K562 (cell line): ENCODE measurements at regions not wholly inside any gene's neighbourhood (a gene's known extent, or its start where the extent isn't known, plus 50 kb on each side); places are given as distances from the start of the nearest gene placed in this dataset.

Source experiments
- ATAC-seq: fragments of 200-7000 bp; cut with Tn5 transposase; 3 replicates; pipeline ENCODE4 v1.9.1; 2020; ENCODE audit warnings: moderate library complexity
- BruUV-seq: library from RNA; stranded (reverse); fragments of 400-500 nt; replicated peaks from 2 replicates; lab custom pipeline; 2021; lab: Mats Ljungman, UMichigan
- CTCF ChIA-PET: fragments of 300-600 bp; formaldehyde crosslinking; extraction: SDS; loops from one replicate; lab custom pipeline; 2021; ENCODE audit warnings: low intra/inter-chr PET ratio; lab: Yijun Ruan, JAX
- POLR2A ChIA-PET: fragments of 300-600, 350-650 bp; sonication (Branson Sonifier 250); formaldehyde crosslinking; extraction: SDS; loops from one replicate; lab custom pipeline; 2021; ENCODE audit warnings: antibody characterized with exemption, inconsistent platforms; lab: Yijun Ruan, JAX
- DNase-seq, 4 experiments: peaks; one replicate each; pipeline versions ENCODE4 v3.0.0 to v3.0.0-alpha.2; 2011 to 2018; ENCODE audit warnings: low spot score in 3 of 4, mixed read lengths in 3 of 4; ENCODE audit errors: extremely low read depth in 1 of 4
- FAIRE-seq: peaks from 2 replicates; lab custom pipeline; 2011; peaks lifted over from hg19 to GRCh38; lab: Jason Lieb, UNC
- H2AFZ ChIP-seq: 2 replicates; pipeline ENCODE4 v1.6.0; 2011; ENCODE audit warnings: low read depth, low read length, control low read depth, inconsistent platforms
- H3K27ac ChIP-seq: fragments of 200-600 bp; 3 replicates; pipeline ENCODE4 v1.8.0; 2011; ENCODE audit warnings: low read depth, mild to moderate bottlenecking, control low read depth, inconsistent platforms, low read length, moderate library complexity, mixed read lengths; ENCODE audit errors: extremely low read depth
- H3K27me3 ChIP-seq, 2 experiments: fragments of 300-600 bp in 1 of 2; 2 replicates in 1 of 2; 3 replicates in 1 of 2; pipeline versions ENCODE4 v1.6.0 to v1.8.0; 2011; ENCODE audit warnings: inconsistent platforms in 2 of 2, low read length in 2 of 2, mild to moderate bottlenecking in 1 of 2, mixed read lengths in 1 of 2, moderate library complexity in 1 of 2; ENCODE audit not compliant: control insufficient read depth in 2 of 2, insufficient read depth in 2 of 2
- H3K36me3 ChIP-seq: fragments of 300-600 bp; 3 replicates; pipeline ENCODE4 v1.8.0; 2011; ENCODE audit warnings: mild to moderate bottlenecking, low read length, inconsistent platforms; ENCODE audit not compliant: control insufficient read depth, insufficient read depth
- H3K4me1 ChIP-seq, 2 experiments: fragments of 200-600 bp in 1 of 2; replicated peaks in 1 of 2; 2 replicates in 1 of 2; 3 replicates in 1 of 2; pipeline versions ENCODE4 v1.5.1 to v1.8.0; 2011; ENCODE audit warnings: inconsistent platforms in 2 of 2, low read length in 2 of 2, mild to moderate bottlenecking in 1 of 2, mixed read lengths in 1 of 2, moderate library complexity in 1 of 2; ENCODE audit not compliant: control insufficient read depth in 2 of 2, insufficient read depth in 2 of 2
- H3K4me2 ChIP-seq: 2 replicates; pipeline ENCODE4 v1.6.1; 2011; ENCODE audit warnings: low read length, control low read depth, inconsistent platforms, mixed read lengths; ENCODE audit not compliant: insufficient read depth
- H3K4me3 ChIP-seq: fragments of 200-600 bp; sonication (generic), shearing (Covaris generic); 2 replicates; pipeline ENCODE4 v1.5.1; 2016; ENCODE audit warnings: control low read depth, inconsistent platforms
- H3K79me2 ChIP-seq: fragments of 200-600 bp; 3 replicates; pipeline ENCODE4 v1.8.0; 2011; ENCODE audit warnings: low read length, inconsistent platforms; ENCODE audit not compliant: control insufficient read depth, insufficient read depth
- H3K9ac ChIP-seq, 2 experiments: 2 replicates each; pipeline versions ENCODE4 v1.6.0 to v1.6.1; 2011; ENCODE audit warnings: low read depth in 2 of 2, low read length in 2 of 2, control low read depth in 1 of 2, inconsistent platforms in 1 of 2, mild to moderate bottlenecking in 1 of 2, mixed read lengths in 1 of 2; ENCODE audit not compliant: insufficient read depth in 1 of 2
- H3K9me1 ChIP-seq: one replicate; pipeline ENCODE4 v1.6.0; 2011; ENCODE audit warnings: inconsistent platforms, mild to moderate bottlenecking, low read length, moderate library complexity; ENCODE audit not compliant: control insufficient read depth, insufficient read depth
- H3K9me3 ChIP-seq: replicated peaks from 2 replicates; pipeline ENCODE4 v1.5.1; 2011; ENCODE audit warnings: low read depth, low read length, inconsistent platforms; ENCODE audit not compliant: control insufficient read depth, insufficient read depth
- H4K20me1 ChIP-seq: replicated peaks from 2 replicates; pipeline ENCODE4 v1.6.1; 2011; ENCODE audit warnings: low read length, inconsistent platforms, mixed read lengths; ENCODE audit not compliant: control insufficient read depth, insufficient read depth
- EWSR1 ChIP-seq: fragments of 450-650 bp; IDR thresholded peaks from 2 replicates; pipeline ENCODE4 v1.6.1; 2018; ENCODE audit warnings: borderline replicate concordance, mild to moderate bottlenecking, low read depth, moderate library complexity; ENCODE audit not compliant: partially characterized antibody
- GABPB1 ChIP-seq: sonication (generic); formaldehyde crosslinking; IDR thresholded peaks from 2 replicates; pipeline ENCODE4 v1.8.0; 2022; ENCODE audit warnings: mild to moderate bottlenecking, missing genetic modification reagents
- GTF2A2 ChIP-seq: IDR thresholded peaks from 2 replicates; pipeline ENCODE4 v1.6.1; 2016; ENCODE audit warnings: mild to moderate bottlenecking, missing genetic modification characterization, missing compliant biosample characterization
- HNRNPUL1 ChIP-seq: fragments of 200-400 bp; formaldehyde crosslinking; IDR thresholded peaks from 2 replicates; pipeline ENCODE4 v1.6.1; 2017; ENCODE audit warnings: low read length
- PPARD ChIP-seq: fragments of 250-450 bp; sonication (Bioruptor Pico); IDR thresholded peaks from 2 replicates; pipeline ENCODE4 v1.8.0; 2022; ENCODE audit warnings: inconsistent platforms, mild to moderate bottlenecking, moderate library complexity
- PTRF ChIP-seq: fragments of 450-650 bp; IDR thresholded peaks from 2 replicates; pipeline ENCODE4 v1.6.1; 2016; ENCODE audit warnings: mild to moderate bottlenecking, missing genetic modification characterization, missing compliant biosample characterization
- SIN3A ChIP-seq, 2 experiments: fragments of 150-350 bp in 1 of 2; IDR thresholded peaks; 2 replicates each; pipeline ENCODE4 v1.6.1; 2011 to 2016; ENCODE audit warnings: borderline replicate concordance in 2 of 2, low read depth in 2 of 2, low read length in 2 of 2, mild to moderate bottlenecking in 2 of 2, moderate library complexity in 2 of 2; ENCODE audit not compliant: control insufficient read depth in 1 of 2
- SMARCE1 ChIP-seq: fragments of 450-650 bp; IDR thresholded peaks from 2 replicates; pipeline ENCODE4 v1.7.1; 2016; ENCODE audit warnings: mild to moderate bottlenecking
- ZBED1 ChIP-seq: IDR thresholded peaks from 2 replicates; pipeline ENCODE4 v1.6.1; 2014
- ZNF175 ChIP-seq: fragments of 200-800 bp; sonication (Bioruptor generic); IDR thresholded peaks from 2 replicates; pipeline ENCODE4 v1.6.1; 2016; ENCODE audit warnings: low read depth, mild to moderate bottlenecking, missing genetic modification characterization, missing compliant biosample characterization
- ZNF431 ChIP-seq: sonication (generic); formaldehyde crosslinking; IDR thresholded peaks from 2 replicates; pipeline ENCODE4 v1.8.0; 2022; ENCODE audit warnings: mild to moderate bottlenecking, missing genetic modification reagents
- ZNF583 ChIP-seq: fragments of 250-450 bp; sonication (Bioruptor Pico); IDR thresholded peaks from 2 replicates; pipeline ENCODE4 v1.4.0; 2020
- WGBS: fragments of 100-300 bp; shearing (Covaris generic); methylation state at CpG from one replicate; pipeline ENCODE4 v1.1.6; 2016; ENCODE audit warnings: low coverage, mixed read lengths; ENCODE audit not compliant: insufficient coverage; ENCODE audit errors: missing lambda C conversion rate; 5-methylcytosine and 5-hydroxymethylcytosine counted together
- in situ Hi-C: fragments of 300-500 bp; cut with MboI; formaldehyde crosslinking; loops from 4 replicates; pipeline ENCODE4 v1.15.0; 2018; ENCODE audit warnings: inconsistent platforms, mixed read lengths
- intact Hi-C: fragments of 100-400 bp; cut with micrococcal nuclease; formaldehyde crosslinking; loops from 2 replicates; pipeline ENCODE4 v1.14.2; 2022
- TF ChIP-seq, protein P1 (sequence below): fragments of 250-450 bp; sonication (Bioruptor Pico); IDR thresholded peaks from 2 replicates; pipeline ENCODE4 v1.5.0; 2021; ENCODE audit warnings: mild to moderate bottlenecking, moderate library complexity
- TF ChIP-seq, protein P2 (sequence below): fragments of 450-650 bp; IDR thresholded peaks from 2 replicates; pipeline ENCODE4 v1.6.1; 2016; ENCODE audit warnings: low read depth, mild to moderate bottlenecking, moderate library complexity

GRCh38 chr9:7946458-7946857 is 146.9 kb upstream of the DMAC1 start:
- ATAC-seq (no peak), FAIRE-seq (no peak), DNase-seq (no peak)
- Histone ChIP-seq H3K4me3 (no peak overlapping the region), H3K79me2 (no peaks in the 10 kb centered on the region), H3K36me3 (no peaks in the 10 kb centered on the region), H2AFZ (no peak overlapping the region), H3K27me3 (no peaks in the 10 kb centered on the region), H3K27ac (no peak overlapping the region), H3K4me2 (no peak overlapping the region), H3K9ac (no peak overlapping the region), H3K9me3 (no peaks in the 10 kb centered on the region), H4K20me1 (no peaks in the 10 kb centered on the region), H3K4me1 (no peaks in the 10 kb centered on the region), H3K9me1 (no peaks in the 10 kb centered on the region)
- BruUV-seq: no TSS peak
- TF ChIP-seq, protein P1, sequence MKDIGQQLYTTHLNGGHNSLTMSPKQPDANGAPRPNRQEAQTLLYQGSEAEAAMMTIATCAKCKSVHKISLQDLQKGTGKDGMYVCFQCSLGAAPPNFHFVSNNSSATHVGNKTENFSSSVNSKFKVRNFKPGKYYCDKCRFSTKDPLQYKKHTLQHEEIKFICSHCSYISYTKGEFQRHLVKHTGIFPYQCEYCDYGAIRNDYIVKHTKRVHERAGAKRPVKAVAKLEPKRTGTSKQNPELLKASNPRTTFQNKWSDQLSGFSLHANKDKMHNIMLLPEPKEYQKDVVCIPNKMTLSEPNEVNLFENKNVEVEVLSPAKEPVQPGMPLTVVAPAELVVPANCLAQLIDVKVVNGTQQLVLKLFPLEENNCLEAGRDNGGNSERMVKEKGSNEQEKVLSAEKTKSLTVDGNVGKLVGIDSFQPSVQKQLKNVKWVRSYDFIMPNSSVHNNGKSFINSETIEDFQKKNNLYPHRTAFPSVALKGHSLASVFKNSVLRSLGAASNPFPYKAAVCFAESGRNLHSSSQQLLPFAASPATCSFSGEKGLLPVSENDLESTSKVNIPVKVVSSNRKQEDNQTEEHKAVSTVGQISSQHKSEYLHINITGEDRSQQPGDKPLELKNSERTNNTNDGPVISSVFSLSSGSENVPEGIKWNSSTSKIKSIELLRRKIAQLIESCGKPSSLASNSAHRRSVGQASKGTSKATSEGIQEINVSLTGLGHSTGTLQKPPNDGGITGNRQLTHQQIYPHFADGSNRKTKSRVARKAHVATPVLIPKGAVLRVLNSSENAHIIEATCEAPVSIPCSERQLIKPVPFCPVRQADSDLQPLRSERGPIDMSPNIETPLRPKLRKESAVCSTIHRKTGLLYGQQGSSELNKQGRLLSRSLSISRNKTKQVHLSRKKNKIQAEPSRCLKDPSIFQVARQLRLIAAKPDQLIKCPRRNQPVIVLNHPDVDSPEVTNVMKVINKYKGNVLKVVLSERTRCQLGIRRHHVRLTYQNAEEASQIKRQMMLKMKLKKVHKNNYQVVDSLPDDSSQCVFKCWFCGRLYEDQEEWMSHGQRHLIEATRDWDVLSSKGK (CRISPR knock-in tag): no peak
- no peak for TF ChIP-seq PTRF (tag)
- no peak for TF ChIP-seq HNRNPUL1
- no peak for TF ChIP-seq ZNF583 (CRISPR knock-in tag)
- TF ChIP-seq GTF2A2 (tag): no peak
- TF ChIP-seq PPARD (CRISPR knock-in tag): no peak
- TF ChIP-seq ZBED1: no peak
- no peak for TF ChIP-seq EWSR1
- TF ChIP-seq ZNF175 (CRISPR knock-in tag): no peak
- no peak for TF ChIP-seq SIN3A (IDR thresholded peaks at IDR 0.05; ENCODE audit: borderline replicate concordance in 2 of 2, control insufficient read depth in 1 of 2, low read depth in 2 of 2, low read length in 2 of 2)
- TF ChIP-seq SMARCE1: no peak
- TF ChIP-seq ZNF431 (CRISPR knock-in tag): no peak
- TF ChIP-seq GABPB1 (CRISPR knock-in tag): no peak
- TF ChIP-seq, protein P2, sequence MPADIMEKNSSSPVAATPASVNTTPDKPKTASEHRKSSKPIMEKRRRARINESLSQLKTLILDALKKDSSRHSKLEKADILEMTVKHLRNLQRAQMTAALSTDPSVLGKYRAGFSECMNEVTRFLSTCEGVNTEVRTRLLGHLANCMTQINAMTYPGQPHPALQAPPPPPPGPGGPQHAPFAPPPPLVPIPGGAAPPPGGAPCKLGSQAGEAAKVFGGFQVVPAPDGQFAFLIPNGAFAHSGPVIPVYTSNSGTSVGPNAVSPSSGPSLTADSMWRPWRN: no peak
- ChIA-PET POLR2A (no interaction called here), CTCF (no interaction called here)
- WGBS: 0% methylated on average over 3 of the region's 3 CpGs
- intact Hi-C loops (no loop called here), in situ Hi-C loops (no loop called here)
